A549 (cell line): ENCODE measurements at regions not wholly inside any gene's neighbourhood (a gene's known extent, or its start where the extent isn't known, plus 50 kb on each side); places are given as distances from the start of the nearest gene placed in this dataset.

Experiments
- ATAC-seq, 2 experiments: fragments of 200-7000 bp in 1 of 2; fragments of >200 bp in 1 of 2; cut with Nextera tagmentation in 1 of 2; cut with Tn5 transposase in 1 of 2; 3 replicates each; pipeline versions ENCODE4 v1.8.0 to v1.9.1; 2018 to 2020; ENCODE audit warnings: mild to moderate bottlenecking in 1 of 2, moderate library complexity in 1 of 2
- CTCF ChIA-PET: fragments of 300-600 bp; sonication (Branson Sonifier 250); formaldehyde crosslinking; extraction: SDS; loops from one replicate; lab custom pipeline; 2021; ENCODE audit warnings: antibody characterized with exemption, inconsistent platforms; lab: Yijun Ruan, JAX
- POLR2A ChIA-PET: fragments of 350-600 bp; formaldehyde crosslinking; extraction: SDS; loops from one replicate; lab custom pipeline; 2021; ENCODE audit warnings: antibody characterized with exemption, inconsistent platforms; lab: Yijun Ruan, JAX
- DNase-seq, 2 experiments: peaks; one replicate each; pipeline versions ENCODE4 v3.0.0 to v3.0.0-alpha.2; 2011 to 2016; ENCODE audit warnings: low read depth in 1 of 2, low spot score in 1 of 2
- FAIRE-seq: peaks from 2 replicates; lab custom pipeline; 2011; peaks lifted over from hg19 to GRCh38; lab: Jason Lieb, UNC
- H3K27ac ChIP-seq, 2 experiments: fragments of >200 bp; sonication (Bioruptor Twin); formaldehyde crosslinking; 3 replicates each; pipeline ENCODE4 v1.5.1; 2016 to 2017
- H3K4me1 ChIP-seq: fragments of >200 bp; sonication (Bioruptor Twin); formaldehyde crosslinking; 3 replicates; pipeline ENCODE4 v1.6.1; 2016
- H3K4me2 ChIP-seq: fragments of >200 bp; sonication (Bioruptor Twin); formaldehyde crosslinking; 3 replicates; pipeline ENCODE4 v1.6.1; 2016
- H3K4me3 ChIP-seq: fragments of >200 bp; sonication (Bioruptor Twin); formaldehyde crosslinking; 3 replicates; pipeline ENCODE4 v1.5.1; 2016
- H3K9me3 ChIP-seq: fragments of >200 bp; sonication (Bioruptor Twin); formaldehyde crosslinking; 3 replicates; pipeline ENCODE4 v1.6.1; 2016
- ATOH8 ChIP-seq: fragments of 250-450 bp; sonication (Bioruptor Pico); IDR thresholded peaks from 2 replicates; pipeline ENCODE4 v1.5.0; 2020; ENCODE audit warnings: low read depth, mild to moderate bottlenecking, moderate library complexity
- BHLHE40 ChIP-seq: IDR thresholded peaks from 2 replicates; pipeline ENCODE4 v1.6.1; 2012; ENCODE audit warnings: low read depth, low read length, inconsistent platforms
- CEBPB ChIP-seq, 2 experiments: fragments of >200 bp in 1 of 2; sonication (Bioruptor Twin) in 1 of 2; formaldehyde crosslinking in 1 of 2; IDR thresholded peaks; 2 replicates each; pipeline ENCODE4 v1.6.1; 2012 to 2016
- EHF ChIP-seq: fragments of 250-450 bp; sonication (Bioruptor Pico); IDR thresholded peaks from 2 replicates; pipeline ENCODE4 v1.5.0; 2020; ENCODE audit warnings: mild to moderate bottlenecking
- EP300 ChIP-seq, 2 experiments: fragments of >200 bp; sonication (Bioruptor Twin); formaldehyde crosslinking; IDR thresholded peaks; 2 replicates in 1 of 2; 3 replicates in 1 of 2; pipeline ENCODE4 v1.6.1; 2016 to 2017
- ESRRA ChIP-seq: fragments of 150-350 bp; IDR thresholded peaks from 2 replicates; pipeline ENCODE4 v1.6.1; 2014; ENCODE audit warnings: mild to moderate bottlenecking, low read length, borderline replicate concordance
- HDAC2 ChIP-seq: fragments of 200-600 bp; sonication (generic); IDR thresholded peaks from 2 replicates; pipeline ENCODE4 v1.6.1; 2016
- HOXB5 ChIP-seq: fragments of 250-450 bp; sonication (Bioruptor Pico); IDR thresholded peaks from 2 replicates; pipeline ENCODE4 v1.5.0; 2020; ENCODE audit warnings: mild to moderate bottlenecking, moderate library complexity
- KDM5A ChIP-seq: fragments of 200-600 bp; sonication (generic); IDR thresholded peaks from 2 replicates; pipeline ENCODE4 v1.6.1; 2016; ENCODE audit warnings: antibody characterized with exemption, mild to moderate bottlenecking
- MYC ChIP-seq: IDR thresholded peaks from 2 replicates; pipeline ENCODE4 v1.6.1; 2012; ENCODE audit warnings: mild to moderate bottlenecking, inconsistent platforms, low read length, improper control_type of control experiment, borderline replicate concordance
- NFE2L2 ChIP-seq: fragments of 150-350 bp; conservative IDR thresholded peaks from 2 replicates; pipeline ENCODE4 v1.6.1; 2014; ENCODE audit warnings: low read length
- NPAS2 ChIP-seq: fragments of 250-450 bp; sonication (Bioruptor Pico); IDR thresholded peaks from 2 replicates; pipeline ENCODE4 v1.8.0; 2022; ENCODE audit warnings: mild to moderate bottlenecking, moderate library complexity, borderline replicate concordance
- NR3C1 ChIP-seq: fragments of >200 bp; sonication (Bioruptor Twin); formaldehyde crosslinking; IDR thresholded peaks from 3 replicates; pipeline ENCODE4 v1.6.1; 2017
- POLR2AphosphoS2 ChIP-seq: conservative IDR thresholded peaks from 2 replicates; pipeline ENCODE4 v1.6.1; 2012; ENCODE audit warnings: low read length, improper control_type of control experiment, inconsistent platforms
- RAD21 ChIP-seq, 2 experiments: fragments of >200 bp in 1 of 2; sonication (Bioruptor Twin) in 1 of 2; formaldehyde crosslinking in 1 of 2; IDR thresholded peaks in 1 of 2; conservative IDR thresholded peaks in 1 of 2; 2 replicates in 1 of 2; 3 replicates in 1 of 2; pipeline ENCODE4 v1.6.1; 2012 to 2018; ENCODE audit warnings: inconsistent platforms in 1 of 2
- RNF2 ChIP-seq: fragments of 200-600 bp; sonication (generic); IDR thresholded peaks from 2 replicates; pipeline ENCODE4 v1.6.1; 2016; ENCODE audit warnings: low read depth, mild to moderate bottlenecking, antibody characterized with exemption, moderate library complexity, borderline replicate concordance
- TP53 ChIP-seq: fragments of 250-450 bp; sonication (Bioruptor Pico); IDR thresholded peaks from 2 replicates; pipeline ENCODE4 v1.5.0; 2021; ENCODE audit warnings: mild to moderate bottlenecking, moderate library complexity
- ZFP36 ChIP-seq: fragments of 450-650 bp; IDR thresholded peaks from 2 replicates; pipeline ENCODE4 v1.6.1; 2014; ENCODE audit warnings: borderline replicate concordance; ENCODE audit not compliant: partially characterized antibody
- ZNF302 ChIP-seq: fragments of 250-450 bp; sonication (Bioruptor Pico); IDR thresholded peaks from 2 replicates; pipeline ENCODE4 v1.9.0; 2021; ENCODE audit warnings: inconsistent platforms, mild to moderate bottlenecking, moderate library complexity
- WGBS: methylation state at CpG from one replicate; pipeline ENCODE4 v1.1.6; 2017; ENCODE audit errors: missing lambda C conversion rate; 5-methylcytosine and 5-hydroxymethylcytosine counted together
- TF ChIP-seq, protein P1 (sequence below): fragments of 200-600 bp; sonication (generic); IDR thresholded peaks from 2 replicates; pipeline ENCODE4 v1.6.1; 2016; ENCODE audit warnings: antibody characterized with exemption, mild to moderate bottlenecking, moderate library complexity

GRCh38 chr6:110554966-110555460 lies 78.6 kb upstream of the SLC22A16 start:
- CTCF ChIA-PET, result no interaction called here
- no peak for DNase-seq
- FAIRE-seq, result no peak
- H3K9me3 ChIP-seq, result peaks cover 8% of the 10 kb centered on the region; the same call in 2 of the 3 replicates
- H3K4me1 ChIP-seq, result no peaks in the 10 kb centered on the region
- H3K27ac ChIP-seq, result no peak overlapping the region
- POLR2A ChIA-PET, result no interaction called here
- 77% methylated on average over 9 of the region's 9 CpGs for WGBS
- no peak overlapping the region for H3K4me2 ChIP-seq
- no peak for TF ChIP-seq ESRRA
- TF ChIP-seq, all 56 proteins: peak for 0
- no peak overlapping the region for H3K4me3 ChIP-seq
- no peak for ATAC-seq

GRCh38 chr6:110554441-110554840 lies 78.0 kb upstream of the SLC22A16 start:
- CTCF ChIA-PET, result no interaction called here
- WGBS, result 37% methylated on average over 2 of the region's 2 CpGs
- ATAC-seq, result no peak
- peaks cover 8% of the 10 kb centered on the region; the same call in 2 of the 3 replicates for H3K9me3 ChIP-seq
- no peaks in the 10 kb centered on the region for H3K4me1 ChIP-seq
- POLR2A ChIA-PET, result no interaction called here
- TF ChIP-seq KDM5A, result no peak
- TF ChIP-seq TP53 (CRISPR knock-in tag), result no peak
- TF ChIP-seq NPAS2, result no peak
- no peak for TF ChIP-seq ZFP36
- no peak for TF ChIP-seq NR3C1
- no peak for TF ChIP-seq ESRRA
- no peak for TF ChIP-seq POLR2AphosphoS2
- TF ChIP-seq HOXB5 (CRISPR knock-in tag), result no peak
- TF ChIP-seq HDAC2, result no peak
- TF ChIP-seq ATOH8, result no peak
- TF ChIP-seq RAD21 (conservative IDR thresholded peaks at IDR 0.05 in 1 of 2, IDR thresholded peaks at IDR 0.05 in 1 of 2), result no peak
- no peak for TF ChIP-seq EP300 (IDR thresholded peaks at IDR 0.05)
- TF ChIP-seq, protein P1, sequence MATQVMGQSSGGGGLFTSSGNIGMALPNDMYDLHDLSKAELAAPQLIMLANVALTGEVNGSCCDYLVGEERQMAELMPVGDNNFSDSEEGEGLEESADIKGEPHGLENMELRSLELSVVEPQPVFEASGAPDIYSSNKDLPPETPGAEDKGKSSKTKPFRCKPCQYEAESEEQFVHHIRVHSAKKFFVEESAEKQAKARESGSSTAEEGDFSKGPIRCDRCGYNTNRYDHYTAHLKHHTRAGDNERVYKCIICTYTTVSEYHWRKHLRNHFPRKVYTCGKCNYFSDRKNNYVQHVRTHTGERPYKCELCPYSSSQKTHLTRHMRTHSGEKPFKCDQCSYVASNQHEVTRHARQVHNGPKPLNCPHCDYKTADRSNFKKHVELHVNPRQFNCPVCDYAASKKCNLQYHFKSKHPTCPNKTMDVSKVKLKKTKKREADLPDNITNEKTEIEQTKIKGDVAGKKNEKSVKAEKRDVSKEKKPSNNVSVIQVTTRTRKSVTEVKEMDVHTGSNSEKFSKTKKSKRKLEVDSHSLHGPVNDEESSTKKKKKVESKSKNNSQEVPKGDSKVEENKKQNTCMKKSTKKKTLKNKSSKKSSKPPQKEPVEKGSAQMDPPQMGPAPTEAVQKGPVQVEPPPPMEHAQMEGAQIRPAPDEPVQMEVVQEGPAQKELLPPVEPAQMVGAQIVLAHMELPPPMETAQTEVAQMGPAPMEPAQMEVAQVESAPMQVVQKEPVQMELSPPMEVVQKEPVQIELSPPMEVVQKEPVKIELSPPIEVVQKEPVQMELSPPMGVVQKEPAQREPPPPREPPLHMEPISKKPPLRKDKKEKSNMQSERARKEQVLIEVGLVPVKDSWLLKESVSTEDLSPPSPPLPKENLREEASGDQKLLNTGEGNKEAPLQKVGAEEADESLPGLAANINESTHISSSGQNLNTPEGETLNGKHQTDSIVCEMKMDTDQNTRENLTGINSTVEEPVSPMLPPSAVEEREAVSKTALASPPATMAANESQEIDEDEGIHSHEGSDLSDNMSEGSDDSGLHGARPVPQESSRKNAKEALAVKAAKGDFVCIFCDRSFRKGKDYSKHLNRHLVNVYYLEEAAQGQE, result no peak
- no peak for TF ChIP-seq BHLHE40
- no peak overlapping the region for H3K4me2 ChIP-seq
- FAIRE-seq, result no peak
- no peak for DNase-seq
- no peak overlapping the region for H3K4me3 ChIP-seq
- H3K27ac ChIP-seq, result no peak overlapping the region

DNA sequence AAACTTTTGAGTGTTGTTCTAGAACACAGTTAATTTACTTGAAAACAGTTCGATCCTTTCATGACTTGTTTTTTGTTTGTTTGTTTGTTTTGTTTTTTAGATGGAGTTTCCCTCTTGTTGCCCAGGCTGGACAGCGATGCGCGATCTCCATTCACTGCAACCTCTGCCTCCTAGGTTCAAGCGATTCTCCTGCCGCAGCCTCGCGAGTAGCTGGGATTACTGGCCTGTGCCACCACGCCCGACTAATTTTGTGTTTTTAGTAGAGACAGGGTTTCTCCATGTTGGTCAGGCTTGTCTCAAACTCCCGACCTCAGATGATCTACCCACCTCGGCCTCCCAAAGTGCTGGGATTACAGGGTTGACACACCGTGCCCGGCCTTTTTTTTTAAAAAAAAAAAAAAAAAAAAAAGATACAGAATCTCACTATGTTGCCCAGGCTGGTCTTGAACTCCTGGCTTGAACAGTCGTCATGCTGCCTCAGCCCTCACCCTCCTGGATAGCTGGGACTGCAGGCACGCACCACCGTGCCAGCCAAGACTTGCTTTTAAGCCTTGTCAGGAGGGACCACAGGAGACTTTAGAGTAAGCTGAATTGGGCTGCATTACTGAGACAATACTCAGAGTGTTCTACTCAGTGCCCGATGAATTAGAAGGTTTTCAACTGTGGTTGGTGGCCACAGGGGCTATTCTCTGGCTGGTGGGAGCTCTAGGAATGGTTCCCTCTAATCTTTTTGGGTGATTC lies 76.7 kb upstream of the SLC22A16 start:
- 70% methylated on average over 18 of the region's 18 CpGs for WGBS
- no peak overlapping the region for H3K27ac ChIP-seq
- 0 out of 3 replicates have a peak, but pooled peaks cover under 1% of the 10 kb centered on the region for H3K4me1 ChIP-seq
- H3K4me3 ChIP-seq, result no peak overlapping the region
- CTCF ChIA-PET, result no interaction called here
- H3K9me3 ChIP-seq, result peaks cover 8% of the 10 kb centered on the region; the same call in 2 of the 3 replicates
- TF ChIP-seq POLR2AphosphoS2, result no peak
- TF ChIP-seq CEBPB (IDR thresholded peaks at IDR 0.05), result no peak
- TF ChIP-seq ATOH8, result no peak
- TF ChIP-seq NFE2L2, result no peak
- no peak for TF ChIP-seq BHLHE40
- TF ChIP-seq MYC, result no peak
- no peak for TF ChIP-seq ZNF302
- no peak for TF ChIP-seq EHF (CRISPR knock-in tag)
- TF ChIP-seq RNF2, result no peak
- H3K4me2 ChIP-seq, result no peak overlapping the region
- no peak for ATAC-seq
- no peak for FAIRE-seq
- POLR2A ChIA-PET, result no interaction called here
- no peak for DNase-seq
